SK-N-SH (cell line): ENCODE measurements at regions not wholly inside any gene's neighbourhood (a gene's known extent, or its start where the extent isn't known, plus 50 kb on each side); places are given as distances from the start of the nearest gene placed in this dataset.

ENCODE experiments used
- CTCF ChIA-PET: fragments of 300-600, 350-600 bp; formaldehyde crosslinking; extraction: SDS; loops from one replicate; lab custom pipeline; 2021; lab: Yijun Ruan, JAX
- POLR2A ChIA-PET: fragments of 350-600 bp; sonication (Branson Sonifier 250); formaldehyde crosslinking; extraction: SDS; loops from one replicate; lab custom pipeline; 2020; ENCODE audit warnings: antibody characterized with exemption, inconsistent platforms; lab: Yijun Ruan, JAX
- DNase-seq: peaks from one replicate; pipeline ENCODE4 v3.0.0; 2012
- H2AFZ ChIP-seq: fragments of 200-600 bp; sonication (generic); 2 replicates; pipeline ENCODE4 v1.8.1; 2016; ENCODE audit warnings: antibody characterized with exemption, mild to moderate bottlenecking, low read depth
- H3F3A ChIP-seq: fragments of 200-600 bp; sonication (generic); replicated peaks from 2 replicates; pipeline ENCODE3; 2016; ENCODE audit warnings: antibody characterized with exemption, mild to moderate bottlenecking; ENCODE audit not compliant: insufficient read depth
- H3K27ac ChIP-seq, 2 experiments: fragments of 200-500 bp in 1 of 2; fragments of 200-600 bp in 1 of 2; sonication (Bioruptor generic) in 1 of 2; sonication (generic), shearing (Covaris generic) in 1 of 2; 2 replicates each; pipeline versions ENCODE4 v1.5.1 to v1.6.1; 2014 to 2016; ENCODE audit warnings: low read depth in 2 of 2, inconsistent platforms in 1 of 2, low read length in 1 of 2, mild to moderate bottlenecking in 1 of 2, mixed read lengths in 1 of 2
- H3K27me3 ChIP-seq: fragments of 200-600 bp; sonication (generic), shearing (Covaris generic); 2 replicates; pipeline ENCODE4 v1.6.1; 2016; ENCODE audit warnings: mixed run types; ENCODE audit not compliant: insufficient read depth
- H3K36me3 ChIP-seq, 2 experiments: fragments of 200-500 bp in 1 of 2; fragments of 200-600 bp in 1 of 2; sonication (Bioruptor generic) in 1 of 2; sonication (generic) in 1 of 2; replicated peaks in 1 of 2; 2 replicates each; pipeline versions ENCODE3 to v1.5.1; 2014 to 2016; ENCODE audit warnings: low read length in 1 of 2, mild to moderate bottlenecking in 1 of 2; ENCODE audit not compliant: insufficient read depth in 2 of 2, control insufficient read depth in 1 of 2
- H3K4me1 ChIP-seq, 2 experiments: fragments of 200-500 bp in 1 of 2; fragments of 200-600 bp in 1 of 2; sonication (Bioruptor generic) in 1 of 2; sonication (generic), shearing (Covaris generic) in 1 of 2; 2 replicates each; pipeline versions ENCODE4 v1.5.1 to v1.6.1; 2014 to 2016; ENCODE audit warnings: low read depth in 1 of 2, low read length in 1 of 2, mixed run types in 1 of 2; ENCODE audit not compliant: insufficient read depth in 2 of 2, control insufficient read depth in 1 of 2
- H3K4me2 ChIP-seq: fragments of 200-600 bp; sonication (generic), shearing (Covaris generic); 2 replicates; pipeline ENCODE4 v1.6.1; 2017; ENCODE audit warnings: mixed run types
- H3K4me3 ChIP-seq, 2 experiments: fragments of 200-500 bp in 1 of 2; fragments of 200-600 bp in 1 of 2; sonication (Bioruptor generic) in 1 of 2; sonication (generic), shearing (Covaris generic) in 1 of 2; 2 replicates each; pipeline versions ENCODE4 v1.5.1 to v1.8.1; 2014 to 2016; ENCODE audit warnings: low read depth in 2 of 2, inconsistent platforms in 1 of 2, low read length in 1 of 2, mild to moderate bottlenecking in 1 of 2, mixed read lengths in 1 of 2, moderate library complexity in 1 of 2
- H3K79me2 ChIP-seq: fragments of 200-600 bp; sonication (generic); 2 replicates; pipeline ENCODE4 v1.8.1; 2017; ENCODE audit warnings: mild to moderate bottlenecking; ENCODE audit not compliant: insufficient read depth
- H3K9ac ChIP-seq: fragments of 200-600 bp; sonication (generic); 2 replicates; pipeline ENCODE4 v1.6.1; 2017; ENCODE audit warnings: mixed run types
- H3K9me2 ChIP-seq: fragments of 200-600 bp; sonication (generic); 2 replicates; pipeline ENCODE4 v1.6.1; 2017; ENCODE audit warnings: mixed run types
- H3K9me3 ChIP-seq: fragments of 200-600 bp; sonication (generic); 2 replicates; pipeline ENCODE4 v1.6.1; 2017; ENCODE audit warnings: mixed run types, mild to moderate bottlenecking, moderate library complexity
- H4K20me1 ChIP-seq: fragments of 200-600 bp; sonication (generic); 2 replicates; pipeline ENCODE4 v1.6.1; 2017; ENCODE audit warnings: mild to moderate bottlenecking, mixed run types; ENCODE audit not compliant: insufficient read depth
- CTCF ChIP-seq: fragments of 200-600 bp; sonication (generic); IDR thresholded peaks from 2 replicates; pipeline ENCODE4 v1.6.1; 2017; ENCODE audit warnings: antibody characterized with exemption, mild to moderate bottlenecking, moderate library complexity
- ELF1 ChIP-seq: IDR thresholded peaks from 2 replicates; pipeline ENCODE4 v1.4.0; 2012
- EP300 ChIP-seq, 2 experiments: IDR thresholded peaks; 2 replicates each; pipeline versions ENCODE4 v1.4.0 to v1.6.1; 2012; ENCODE audit warnings: borderline replicate concordance in 1 of 2, low read depth in 1 of 2, low read length in 1 of 2
- FOXJ3 ChIP-seq: sonication (generic); formaldehyde crosslinking; IDR thresholded peaks from 2 replicates; pipeline ENCODE4 v1.5.1; 2020; ENCODE audit warnings: mild to moderate bottlenecking, missing genetic modification reagents
- FOXM1 ChIP-seq: IDR thresholded peaks from 2 replicates; pipeline ENCODE4 v1.4.0; 2012; ENCODE audit warnings: low read depth, mild to moderate bottlenecking
- GABPA ChIP-seq: IDR thresholded peaks from 2 replicates; pipeline ENCODE4 v1.4.0; 2012; ENCODE audit warnings: low read depth, mild to moderate bottlenecking
- GATA2 ChIP-seq: sonication (generic); formaldehyde crosslinking; IDR thresholded peaks from 2 replicates; pipeline ENCODE4 v1.5.0; 2020; ENCODE audit warnings: mild to moderate bottlenecking, missing genetic modification reagents
- IRF3 ChIP-seq: fragments of 150-350 bp; IDR thresholded peaks from 2 replicates; pipeline ENCODE4 v1.6.1; 2016; ENCODE audit warnings: mild to moderate bottlenecking, low read depth, low read length
- MAX ChIP-seq: IDR thresholded peaks from 2 replicates; pipeline ENCODE4 v1.4.0; 2012; ENCODE audit warnings: low read depth
- NFIC ChIP-seq: IDR thresholded peaks from 2 replicates; pipeline ENCODE4 v1.4.0; 2012; ENCODE audit warnings: borderline replicate concordance
- POLR2AphosphoS5 ChIP-seq: IDR thresholded peaks from 2 replicates; pipeline ENCODE4 v1.6.1; 2012; ENCODE audit warnings: low read depth, low read length
- RAD21 ChIP-seq: IDR thresholded peaks from 2 replicates; pipeline ENCODE4 v1.6.1; 2012; ENCODE audit warnings: mild to moderate bottlenecking, low read length
- SIN3A ChIP-seq: IDR thresholded peaks from 2 replicates; pipeline ENCODE4 v1.6.1; 2012; ENCODE audit warnings: low read depth, mild to moderate bottlenecking, low read length, moderate library complexity, borderline replicate concordance
- TAF1 ChIP-seq: IDR thresholded peaks from 2 replicates; pipeline ENCODE4 v1.6.1; 2012; ENCODE audit warnings: low read depth, mild to moderate bottlenecking, low read length, moderate library complexity, borderline replicate concordance
- TCF12 ChIP-seq: IDR thresholded peaks from 2 replicates; pipeline ENCODE4 v1.4.0; 2012
- TEAD4 ChIP-seq: IDR thresholded peaks from 2 replicates; pipeline ENCODE4 v1.4.0; 2012; ENCODE audit warnings: mild to moderate bottlenecking, borderline replicate concordance; ENCODE audit not compliant: insufficient read depth
- USF1 ChIP-seq: IDR thresholded peaks from 2 replicates; pipeline ENCODE4 v1.4.0; 2012; ENCODE audit warnings: low read depth, borderline replicate concordance
- WGBS: methylation state at CpG from one replicate; pipeline ENCODE4 v1.1.6; 2017; ENCODE audit warnings: low lambda C conversion rate; 5-methylcytosine and 5-hydroxymethylcytosine counted together

- Histone ChIP-seq H4K20me1 (no peaks in the 10 kb centered on the region), H3K9me3 (no peaks in the 10 kb centered on the region), H3K4me1 (peaks cover under 1 to 2% of the 10 kb centered on the region in 2 experiments; a peak in 2 of 4 replicates), H3K4me2 (no peak overlapping the region), H3F3A (no peaks in the 10 kb centered on the region), H3K9ac (no peak overlapping the region), H3K27me3 (no peaks in the 10 kb centered on the region), H3K79me2 (no peaks in the 10 kb centered on the region), H3K27ac (no peak overlapping the region), H3K36me3 (no peaks in the 10 kb centered on the region), H3K9me2 (no peaks in the 10 kb centered on the region), H3K4me3 (no peak overlapping the region), H2AFZ (no peak overlapping the region)
- TF ChIP-seq GATA2 (CRISPR knock-in tag) (no peak), TEAD4 (no peak), FOXM1 (no peak), TCF12 (no peak), IRF3 (no peak), MAX (no peak), SIN3A (no peak), EP300 (IDR thresholded peaks at IDR 0.05; ENCODE audit: borderline replicate concordance in 1 of 2, low read depth in 1 of 2, low read length in 1 of 2) (no peak), USF1 (no peak), CTCF (no peak), TAF1 (no peak), NFIC (no peak), POLR2AphosphoS5 (no peak), ELF1 (no peak), FOXJ3 (CRISPR knock-in tag) (no peak), RAD21 (no peak), GABPA (no peak)
- ChIA-PET POLR2A (no interaction called here), CTCF (no interaction called here)
- 70% methylated on average over 5 of the region's 5 CpGs for WGBS
- DNase-seq: no peak
Observed at GRCh38 chr9:27870404-27870803, 297.1 kb upstream of the C9orf72 start.
